LoVo (cell line): ENCODE measurements at regions not wholly inside any gene's neighbourhood (a gene's known extent, or its start where the extent isn't known, plus 50 kb on each side); places are given as distances from the start of the nearest gene placed in this dataset.

Experiments
- DNase-seq: peaks from one replicate; pipeline ENCODE4 v3.0.0-alpha.2; 2016; ENCODE audit warnings: low spot score

DNA sequence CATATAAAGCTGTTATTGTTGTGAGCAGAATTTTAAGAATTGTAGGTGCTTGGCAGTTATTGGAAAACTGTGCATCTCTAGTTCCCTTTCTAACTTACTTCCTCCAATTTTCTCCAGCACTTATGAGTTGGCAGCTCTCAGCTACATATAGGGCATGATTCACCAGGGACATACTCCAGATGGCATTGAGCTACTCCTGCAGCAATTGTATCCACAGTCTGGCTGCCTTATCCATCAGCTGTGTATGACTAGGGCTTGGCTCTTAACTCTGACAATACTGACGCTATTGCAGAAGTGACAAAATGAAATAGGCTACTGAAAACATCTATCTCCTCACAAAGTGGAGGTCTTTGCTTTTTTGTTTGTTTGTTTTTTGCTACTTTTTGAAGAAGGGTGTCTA, 276.7 kb downstream of the POU4F1 start:
- no peak for DNase-seq

DNA sequence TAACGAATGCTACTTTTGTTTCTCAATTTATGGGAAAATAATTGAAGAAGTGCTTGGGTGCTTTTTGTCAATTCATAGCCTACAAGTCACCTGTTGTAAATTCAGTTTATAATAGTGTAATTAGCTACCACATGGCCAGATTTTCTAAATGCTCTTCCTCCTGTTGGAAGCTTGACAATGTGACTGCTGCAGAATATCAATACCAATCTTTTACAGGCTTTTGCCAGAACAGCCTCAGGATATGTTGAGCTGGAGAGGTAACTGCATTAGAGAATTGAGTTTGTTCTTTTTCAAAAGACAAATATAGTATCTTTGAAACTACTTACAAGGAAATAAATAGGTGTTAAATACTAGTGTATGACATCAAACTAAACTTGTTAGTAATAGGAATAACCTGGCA, 277.8 kb downstream of the POU4F1 start:
- DNase-seq = no peak

GRCh38 chr13:78323848-78324247, 279.5 kb downstream of the POU4F1 start:
- no peak for DNase-seq

DNA sequence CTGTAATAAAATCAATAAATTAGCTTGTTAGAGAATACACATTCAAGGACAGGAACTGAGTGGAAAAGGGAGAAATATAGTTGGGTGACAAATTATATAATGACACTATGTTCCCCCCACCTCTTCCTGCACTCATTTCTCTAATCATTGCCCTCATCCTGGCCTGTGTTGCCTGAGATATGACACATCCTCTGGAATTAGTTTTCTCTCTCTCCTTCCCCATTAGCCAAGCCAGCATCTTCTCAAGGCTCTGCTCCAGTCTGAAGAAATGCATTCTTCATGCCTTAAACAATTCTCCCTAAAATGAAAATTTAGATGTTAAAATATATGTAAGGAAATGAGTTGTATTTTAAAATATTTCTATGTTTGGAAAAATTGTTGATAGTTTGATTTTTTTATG, 280.3 kb downstream of the POU4F1 start:
- DNase-seq = no peak

- DNase-seq = no peak
These were observed 284.2 kb downstream of the POU4F1 start for GRCh38 chr13:78319101-78319627.

GRCh38 chr13:78317030-78317429, 286.3 kb downstream of the POU4F1 start:
- no peak for DNase-seq

DNA sequence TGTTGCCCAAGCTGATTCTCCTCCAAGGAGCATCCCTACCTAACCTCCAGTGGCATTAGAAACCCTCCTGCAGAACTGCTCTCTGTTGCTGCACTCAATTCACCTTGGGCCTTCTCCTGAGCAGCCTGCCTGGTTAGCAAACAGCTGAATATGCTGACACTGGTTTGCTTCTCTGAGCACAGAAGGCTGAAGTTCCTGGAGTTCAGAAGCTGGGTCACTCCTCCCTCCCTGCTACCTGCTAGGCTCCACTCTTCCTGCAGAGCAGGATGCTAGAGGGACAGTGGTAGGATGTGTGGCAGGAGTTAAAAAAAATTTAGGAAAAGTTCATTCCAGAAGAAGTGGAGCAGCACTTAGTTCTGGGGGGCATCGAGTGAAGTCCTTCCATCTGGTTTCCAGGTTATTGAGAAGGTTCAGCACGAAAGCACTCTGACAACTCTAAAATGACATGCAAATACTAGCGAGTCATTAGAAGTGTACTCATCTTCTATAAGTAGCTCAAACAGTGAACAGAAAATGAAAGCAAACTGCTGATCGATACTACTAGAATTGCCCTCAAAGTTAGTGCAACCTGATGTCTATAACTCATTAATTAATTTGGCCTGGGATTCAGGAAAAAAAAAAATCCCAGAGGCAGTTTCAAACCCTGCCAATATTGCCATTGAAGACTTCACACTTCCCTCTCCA, 293.7 kb downstream of the POU4F1 start:
- DNase-seq = no peak

GRCh38 chr13:78306519-78307206, 296.7 kb downstream of the POU4F1 start:
- DNase-seq = no peak

- no peak for DNase-seq
These were observed 298.2 kb downstream of the POU4F1 start for GRCh38 chr13:78305171-78305570.

GRCh38 chr13:78299832-78300623, 303.3 kb downstream of the POU4F1 start:
- no peak for DNase-seq

DNA sequence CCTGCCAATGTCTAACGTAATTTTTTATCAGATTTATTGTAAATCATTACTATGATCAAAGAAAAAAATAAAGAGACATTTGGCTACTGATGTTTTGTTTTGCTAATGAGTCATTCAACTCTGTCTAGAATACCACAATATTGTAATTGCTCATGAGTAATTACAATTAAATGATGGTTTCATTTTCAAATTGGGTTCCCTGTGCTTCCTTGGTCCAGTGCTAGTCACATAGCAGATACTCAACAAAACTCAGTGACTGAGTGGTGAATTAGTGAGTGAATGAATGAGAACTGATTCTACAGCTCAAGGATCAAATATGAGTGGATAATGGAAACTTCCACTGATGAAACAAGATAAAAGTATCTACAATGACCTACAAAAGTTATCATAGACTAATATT, 304.7 kb downstream of the POU4F1 start:
- no peak for DNase-seq

DNA sequence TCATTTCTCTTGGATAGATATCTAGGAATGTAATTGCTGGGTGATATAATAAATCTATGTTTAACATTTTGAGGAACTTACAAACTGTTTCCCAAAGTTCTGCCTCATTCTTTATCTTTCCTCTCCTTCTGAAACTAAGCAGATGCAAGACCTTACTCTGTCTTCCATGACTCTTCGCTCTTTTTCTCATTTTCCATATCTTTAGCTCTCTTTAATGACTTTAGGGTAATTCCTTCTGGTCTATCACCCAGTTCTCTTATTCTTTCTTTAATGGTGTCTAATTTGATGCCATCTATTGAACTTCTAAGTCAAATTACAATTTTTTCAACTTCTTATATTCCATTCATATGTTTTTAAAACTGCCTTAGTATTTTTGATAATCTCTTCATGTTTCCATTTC, 316.6 kb downstream of the POU4F1 start:
- DNase-seq = no peak

DNA sequence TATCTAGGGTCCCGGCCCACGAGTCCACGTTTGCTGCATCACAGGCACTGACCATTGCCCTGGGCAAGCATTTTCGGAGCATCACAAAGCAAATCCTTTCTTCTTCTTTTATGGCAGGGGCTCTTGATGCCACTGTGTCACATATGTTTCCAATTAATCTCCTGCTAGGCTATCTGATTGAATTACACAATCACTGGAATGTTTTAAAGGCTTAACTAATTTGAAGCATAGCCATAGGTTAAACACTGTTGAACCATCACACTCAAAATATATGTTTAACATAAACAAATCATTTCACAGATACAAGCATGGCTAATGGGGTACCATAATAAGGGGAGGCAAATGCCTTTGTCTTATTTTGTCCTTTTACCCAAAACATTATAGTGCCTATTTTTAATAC, 338.3 kb downstream of the POU4F1 start:
- no peak for DNase-seq

DNA sequence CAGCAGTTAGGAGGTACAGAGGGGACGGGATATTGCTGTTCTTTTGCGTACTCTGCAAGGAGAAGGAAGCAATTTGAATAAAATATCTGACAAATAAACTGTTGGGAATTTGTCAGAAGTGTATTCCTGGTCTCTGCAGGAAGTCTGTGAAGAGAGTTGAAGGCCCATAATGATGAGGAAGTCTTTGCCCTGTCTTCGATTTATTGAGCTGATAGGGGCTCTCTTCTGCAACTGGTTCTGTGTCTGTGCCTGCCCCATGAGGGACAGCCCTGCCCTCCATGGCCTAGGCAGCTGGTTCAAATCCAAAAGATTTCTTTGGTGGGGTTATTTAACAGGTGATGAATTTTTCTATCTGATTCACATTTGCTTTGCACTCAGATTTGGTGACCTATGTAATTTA, 339.7 kb upstream of the EDNRB start:
- no peak for DNase-seq

GRCh38 chr13:78256484-78256883, 337.9 kb upstream of the EDNRB start:
- no peak for DNase-seq

DNA sequence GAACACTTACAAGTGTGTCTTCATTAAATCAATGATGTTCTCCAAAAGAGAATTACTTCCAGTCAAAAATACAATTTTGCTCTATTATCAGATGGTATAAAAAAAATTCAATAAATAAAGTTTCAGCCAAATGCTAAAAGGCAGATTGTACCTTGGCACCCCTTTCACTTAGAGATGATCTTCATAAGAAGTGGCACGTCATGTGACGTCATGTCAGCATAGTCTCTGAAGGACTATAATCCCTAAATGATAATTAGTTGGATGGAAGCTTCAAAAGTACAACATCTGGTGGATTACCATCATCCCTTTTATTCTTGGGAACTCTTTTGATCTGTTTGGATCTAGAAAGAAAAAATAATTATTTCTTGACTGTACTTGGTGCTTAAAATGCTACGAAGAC, 335.5 kb upstream of the EDNRB start:
- no peak for DNase-seq

DNA sequence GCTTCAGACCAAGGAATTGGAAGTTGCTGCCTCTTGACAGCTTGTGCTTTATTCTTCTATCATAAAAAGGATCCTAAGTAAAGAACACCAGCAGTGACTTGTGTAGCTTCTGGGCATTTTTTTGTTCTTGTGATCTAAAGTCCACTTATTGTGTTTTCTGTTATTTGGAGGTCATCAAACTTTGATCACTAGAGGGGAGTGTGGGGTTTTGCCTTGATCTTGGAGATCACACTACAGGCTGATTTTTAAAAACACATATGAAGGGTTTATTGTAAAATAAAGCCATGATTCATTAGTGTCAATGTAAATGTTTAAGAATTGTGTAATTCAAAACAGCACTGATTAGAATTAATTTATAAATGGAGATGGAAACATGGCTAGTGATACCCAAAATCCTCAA, 328.7 kb upstream of the EDNRB start:
- no peak for DNase-seq

DNA sequence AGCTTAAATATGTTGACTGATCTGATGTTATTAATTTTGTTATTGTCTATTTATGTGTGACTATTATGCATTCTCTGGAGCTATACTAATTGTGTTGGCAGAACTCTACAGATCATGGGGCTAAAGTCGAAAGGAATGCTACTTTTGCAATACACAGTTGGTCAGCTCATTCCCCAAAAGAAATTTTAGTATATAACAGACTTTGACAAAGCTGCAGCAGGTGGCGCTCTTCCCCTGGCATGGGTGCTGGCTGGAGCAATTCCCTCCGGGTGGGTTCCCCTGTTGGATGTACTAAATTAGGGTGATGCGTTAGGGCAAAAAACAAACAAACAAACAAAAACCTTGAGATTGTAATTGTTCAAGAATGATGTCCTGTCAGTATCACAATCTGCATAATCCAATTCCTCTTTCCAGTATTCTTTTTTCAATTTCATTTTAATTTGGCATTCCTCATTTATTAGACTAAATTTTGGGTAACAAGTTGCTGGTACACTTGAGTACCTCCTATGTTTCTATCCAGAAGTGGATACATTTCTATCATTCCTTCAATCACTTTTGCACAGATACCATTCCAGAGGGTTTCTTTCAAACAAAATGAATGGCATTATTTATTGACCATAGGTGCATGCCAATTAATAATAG, 322.8 kb upstream of the EDNRB start:
- no peak for DNase-seq

DNA sequence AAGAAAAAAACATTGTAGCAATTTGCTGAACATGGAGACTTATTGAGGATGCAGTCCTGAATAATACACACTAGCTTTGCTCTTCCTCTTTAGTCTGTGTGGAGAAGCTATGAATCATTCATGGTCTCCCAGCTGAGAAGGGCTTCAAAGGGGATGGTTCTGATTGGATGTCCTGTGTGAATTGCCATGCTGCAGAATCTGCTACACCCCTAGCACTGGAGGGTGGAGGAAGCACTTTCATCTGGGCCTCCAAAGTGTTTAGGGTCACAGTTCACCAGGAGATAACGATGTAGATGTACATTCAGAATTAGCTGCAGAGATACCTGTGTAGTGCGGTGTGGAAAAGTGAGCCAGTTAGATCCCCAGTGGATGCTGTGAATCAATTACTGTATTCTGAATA, 321.1 kb upstream of the EDNRB start:
- DNase-seq = no peak

- no peak for DNase-seq
These were observed 320.3 kb upstream of the EDNRB start for GRCh38 chr13:78238911-78239310.

DNA sequence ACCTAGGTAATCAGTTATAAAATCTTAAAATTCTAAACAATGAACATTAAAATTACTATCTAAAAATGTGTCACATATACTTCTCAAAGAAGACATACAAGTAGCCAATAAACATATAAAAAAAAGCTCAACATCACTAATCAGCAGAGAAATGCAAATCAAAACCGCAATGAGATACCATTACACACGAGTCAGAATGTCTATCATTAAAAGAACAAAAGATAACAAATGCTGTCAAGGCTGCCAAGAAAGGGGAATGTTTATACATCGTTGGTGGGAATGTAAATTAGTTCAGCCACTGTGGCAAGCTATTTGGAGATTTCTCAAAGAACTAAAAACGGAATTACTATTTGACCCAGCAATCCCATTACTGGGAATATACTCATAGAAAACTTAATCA, 310.3 kb upstream of the EDNRB start:
- no peak for DNase-seq

DNA sequence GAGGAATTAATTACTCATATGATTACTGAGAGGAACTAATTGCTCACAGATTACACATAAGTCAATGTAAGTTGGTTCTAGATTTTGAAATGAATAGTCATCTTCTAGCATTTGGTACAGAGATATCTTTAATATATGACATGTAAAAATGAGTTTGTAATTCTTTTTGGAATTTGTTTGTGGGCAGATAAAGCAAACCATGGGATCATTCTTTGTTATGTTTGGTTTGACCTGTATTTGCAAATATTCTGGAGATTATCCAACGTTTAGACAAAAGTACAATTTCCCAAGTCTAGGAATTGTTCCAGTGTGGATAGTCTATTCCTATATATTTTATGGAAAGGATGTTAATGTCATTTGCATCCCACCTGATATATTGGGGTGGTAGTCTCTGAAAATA, 309.6 kb upstream of the EDNRB start:
- DNase-seq = no peak

- DNase-seq = no peak
These were observed 309.1 kb upstream of the EDNRB start for GRCh38 chr13:78227709-78228108.
